ENCODE measurements at regions not wholly inside any gene's neighbourhood (a gene's known extent, or its start where the extent isn't known, plus 50 kb on each side); places are given as distances from the start of the nearest gene placed in this dataset.

- Mint-ChIP-seq H3K9me3 (no peaks in the 10 kb centered on the region), H3K4me3 (no peak overlapping the region), H3K27ac (no peak overlapping the region), H3K36me3 (no peaks in the 10 kb centered on the region), H3K27me3 (no peaks in the 10 kb centered on the region), H3K4me1 (no peaks in the 10 kb centered on the region)
- POLR2A ChIA-PET, result no interaction called here
- DNase-seq (no peak), ATAC-seq (ENCODE audit: low read depth) (no peak)
Measured at GRCh38 chr2:220916931-220917330, 655.2 kb downstream of the EPHA4 start.

DNA sequence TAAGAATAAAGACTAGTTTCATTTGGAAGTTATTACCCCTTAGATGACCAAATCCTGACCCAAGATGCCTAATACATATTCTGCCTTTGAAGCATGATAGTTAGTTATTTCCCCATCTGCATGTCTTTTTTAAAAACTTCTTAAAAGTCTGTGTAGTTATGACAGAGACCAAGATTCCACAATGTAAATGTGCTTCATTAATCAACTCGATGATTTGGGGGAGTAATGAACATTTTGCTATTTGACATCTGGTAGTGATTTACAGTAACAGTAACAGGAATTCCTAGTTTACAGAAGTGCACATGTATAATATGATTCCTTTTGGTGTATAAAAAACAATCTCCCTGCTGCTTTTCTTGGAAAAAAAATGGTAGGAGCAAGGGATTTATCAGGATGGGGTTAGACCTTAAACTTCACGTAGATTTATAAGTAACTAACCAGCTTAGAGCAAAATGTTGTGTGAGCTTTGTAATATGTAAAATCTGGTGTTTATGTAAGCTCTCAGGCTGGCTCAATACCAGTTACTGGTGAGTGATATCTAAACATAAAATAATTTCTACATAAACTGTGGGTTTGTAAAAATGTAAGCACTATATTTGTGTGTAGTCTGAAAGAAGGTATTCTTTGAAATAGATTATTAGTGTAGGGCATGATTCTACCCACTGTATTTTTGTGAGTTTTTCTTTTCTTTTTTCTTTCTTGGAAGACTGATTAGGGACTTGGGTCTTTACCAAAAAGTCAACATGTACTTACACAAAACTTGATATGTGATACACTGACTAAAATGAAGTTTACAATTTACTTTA is 641.6 kb downstream of the EPHA4 start:
- Mint-ChIP-seq H3K9me3 (peaks cover 7% of the 10 kb centered on the region), H3K36me3 (no peaks in the 10 kb centered on the region), H3K4me3 (no peak overlapping the region), H3K27ac (no peak overlapping the region), H3K4me1 (no peaks in the 10 kb centered on the region), H3K27me3 (no peaks in the 10 kb centered on the region)
- ATAC-seq (ENCODE audit: low read depth), result no peak
- DNase-seq, result no peak
- POLR2A ChIA-PET, result no interaction called here

- ATAC-seq (ENCODE audit: low read depth), result no peak
- Mint-ChIP-seq H3K36me3 (no peaks in the 10 kb centered on the region), H3K4me3 (no peak overlapping the region)
Measured at GRCh38 chr2:220931491-220931890, 640.6 kb downstream of the EPHA4 start.

DNA sequence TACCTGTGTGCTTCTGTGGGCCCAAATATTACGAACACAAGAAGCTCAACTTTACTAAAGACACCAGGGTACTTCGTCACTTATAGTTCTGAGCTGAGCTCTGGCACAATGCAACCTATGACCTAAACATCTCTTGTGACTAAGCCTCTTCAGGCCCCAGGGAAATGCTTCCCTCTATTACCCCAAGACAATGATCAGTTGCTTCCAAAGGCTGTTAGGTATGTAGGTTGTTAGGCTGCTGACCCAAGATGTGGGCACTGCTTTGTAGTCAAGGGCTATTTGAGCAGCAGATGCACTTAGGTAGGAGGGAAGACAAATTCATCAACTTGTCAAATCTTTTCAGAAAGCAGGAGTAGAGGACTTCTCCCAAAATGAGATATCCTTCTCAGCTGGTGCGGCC is 640.1 kb downstream of the EPHA4 start:
- no peaks in the 10 kb centered on the region for H3K4me1 Mint-ChIP-seq
- ATAC-seq (ENCODE audit: low read depth), result no peak
- H3K27me3 Mint-ChIP-seq, result no peaks in the 10 kb centered on the region
- DNase-seq, result no peak
- no peak overlapping the region for H3K27ac Mint-ChIP-seq
- POLR2A ChIA-PET, result no interaction called here
- no peaks in the 10 kb centered on the region for H3K36me3 Mint-ChIP-seq
- H3K9me3 Mint-ChIP-seq, result peaks cover 2% of the 10 kb centered on the region
- H3K4me3 Mint-ChIP-seq, result no peak overlapping the region

More at GRCh38 chr2:220931491-220931890, 640.6 kb downstream of the EPHA4 start:
- H3K27ac Mint-ChIP-seq, result no peak overlapping the region
- DNase-seq, result no peak
- POLR2A ChIA-PET, result no interaction called here
- no peaks in the 10 kb centered on the region for H3K4me1 Mint-ChIP-seq
- H3K9me3 Mint-ChIP-seq, result peaks cover 7% of the 10 kb centered on the region
- no peaks in the 10 kb centered on the region for H3K27me3 Mint-ChIP-seq

DNA sequence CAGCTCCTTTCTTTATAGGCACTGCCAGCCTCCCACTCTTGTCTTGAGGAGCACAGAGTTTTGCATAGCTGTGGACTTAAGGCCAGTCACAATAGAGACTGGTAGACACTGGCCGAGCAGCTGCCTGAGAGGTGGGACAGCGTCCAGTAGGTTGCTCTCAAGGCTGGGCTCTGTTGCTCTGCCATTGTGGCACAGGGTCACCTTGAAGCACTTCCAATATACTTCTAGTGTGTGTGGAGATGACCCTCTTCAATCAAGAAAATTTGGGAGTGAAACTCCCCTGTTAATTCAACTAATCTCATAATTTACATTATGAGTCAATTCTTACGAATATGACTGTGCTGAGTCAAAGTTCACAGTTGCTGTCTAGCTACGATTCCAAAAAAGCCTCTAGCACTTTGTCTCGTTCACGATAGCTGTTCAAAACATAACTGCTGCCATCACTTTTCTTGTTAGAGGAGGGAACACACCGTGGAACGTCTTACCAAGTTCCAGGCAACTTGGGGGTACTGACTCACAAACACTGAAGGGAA is 636.2 kb downstream of the EPHA4 start:
- ATAC-seq (ENCODE audit: low read depth) (no peak), DNase-seq (no peak)
- Mint-ChIP-seq H3K4me3 (no peak overlapping the region), H3K27me3 (no peaks in the 10 kb centered on the region), H3K4me1 (no peaks in the 10 kb centered on the region), H3K9me3 (no peaks in the 10 kb centered on the region), H3K36me3 (no peaks in the 10 kb centered on the region), H3K27ac (no peak overlapping the region)
- POLR2A ChIA-PET, result no interaction called here

- H3K27me3 Mint-ChIP-seq, result no peaks in the 10 kb centered on the region
Measured at GRCh38 chr2:220936641-220937197, 635.4 kb downstream of the EPHA4 start.

DNA sequence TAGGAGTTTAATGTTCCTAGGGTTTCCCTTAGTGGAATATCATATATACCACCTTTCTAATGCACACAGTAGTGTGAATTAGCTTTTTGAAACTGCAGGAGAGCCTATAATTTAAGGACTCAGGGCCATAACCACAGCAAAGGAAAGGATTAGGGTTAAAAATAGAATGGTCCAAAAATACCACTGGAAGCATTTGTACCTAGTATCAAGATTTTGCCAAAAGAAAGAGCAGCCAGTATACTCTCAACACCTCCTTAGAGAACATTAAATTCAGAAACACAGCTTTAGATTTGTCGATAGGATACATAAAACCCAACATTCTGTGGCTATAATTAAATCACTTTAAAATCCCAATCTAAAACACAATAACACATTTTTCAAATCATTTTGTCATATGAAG is 634.9 kb downstream of the EPHA4 start:
- Mint-ChIP-seq H3K36me3 (no peaks in the 10 kb centered on the region), H3K27ac (no peak overlapping the region), H3K4me1 (no peaks in the 10 kb centered on the region), H3K4me3 (no peak overlapping the region), H3K9me3 (no peaks in the 10 kb centered on the region), H3K27me3 (no peaks in the 10 kb centered on the region)
- DNase-seq (no peak), ATAC-seq (ENCODE audit: low read depth) (no peak)
- POLR2A ChIA-PET, result no interaction called here

More at GRCh38 chr2:220936641-220937197, 635.4 kb downstream of the EPHA4 start:
- Mint-ChIP-seq H3K4me1 (no peaks in the 10 kb centered on the region), H3K4me3 (no peak overlapping the region), H3K36me3 (no peaks in the 10 kb centered on the region), H3K27ac (no peak overlapping the region), H3K9me3 (no peaks in the 10 kb centered on the region)
- POLR2A ChIA-PET, result no interaction called here
- ATAC-seq (ENCODE audit: low read depth), result no peak
- DNase-seq, result no peak

GRCh38 chr2:220940646-220941045 is 631.5 kb downstream of the EPHA4 start:
- Mint-ChIP-seq H3K4me1 (no peaks in the 10 kb centered on the region), H3K27me3 (no peaks in the 10 kb centered on the region), H3K4me3 (no peak overlapping the region), H3K9me3 (no peaks in the 10 kb centered on the region), H3K27ac (no peak overlapping the region), H3K36me3 (no peaks in the 10 kb centered on the region)
- POLR2A ChIA-PET, result no interaction called here
- DNase-seq (no peak), ATAC-seq (ENCODE audit: low read depth) (no peak)

GRCh38 chr2:220941683-220942082 is 630.4 kb downstream of the EPHA4 start:
- no peaks in the 10 kb centered on the region for H3K36me3 Mint-ChIP-seq
- no peak for ATAC-seq (ENCODE audit: low read depth)
- no peak for DNase-seq
- H3K27ac Mint-ChIP-seq, result no peak overlapping the region
- no peaks in the 10 kb centered on the region for H3K4me1 Mint-ChIP-seq
- H3K9me3 Mint-ChIP-seq, result no peaks in the 10 kb centered on the region
- no peaks in the 10 kb centered on the region for H3K27me3 Mint-ChIP-seq
- H3K4me3 Mint-ChIP-seq, result no peak overlapping the region
- POLR2A ChIA-PET, result no interaction called here

DNA sequence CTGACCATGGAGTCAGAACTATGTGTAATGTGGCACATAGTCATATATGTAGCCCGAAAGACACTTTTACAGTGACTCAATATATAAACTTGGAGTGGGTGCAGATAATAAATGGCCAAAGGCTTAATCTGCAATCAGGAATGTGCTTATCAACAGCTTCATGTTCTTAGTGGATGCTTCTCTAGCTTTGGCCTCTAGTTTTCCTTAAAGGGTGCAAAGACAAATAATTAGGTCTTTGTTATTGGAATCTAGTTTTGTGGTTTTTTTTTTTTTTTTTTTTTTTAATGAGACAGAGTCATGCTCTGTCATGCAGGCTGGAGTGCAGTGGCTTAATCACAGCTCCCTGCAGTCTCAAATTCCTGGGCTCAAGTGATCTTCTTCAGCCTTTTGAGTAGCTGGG is 625.6 kb downstream of the EPHA4 start:
- Mint-ChIP-seq H3K4me1 (no peaks in the 10 kb centered on the region), H3K27me3 (no peaks in the 10 kb centered on the region), H3K27ac (no peak overlapping the region), H3K4me3 (no peak overlapping the region), H3K36me3 (no peaks in the 10 kb centered on the region), H3K9me3 (no peaks in the 10 kb centered on the region)
- POLR2A ChIA-PET, result no interaction called here
- ATAC-seq (ENCODE audit: low read depth) (no peak), DNase-seq (no peak)

DNA sequence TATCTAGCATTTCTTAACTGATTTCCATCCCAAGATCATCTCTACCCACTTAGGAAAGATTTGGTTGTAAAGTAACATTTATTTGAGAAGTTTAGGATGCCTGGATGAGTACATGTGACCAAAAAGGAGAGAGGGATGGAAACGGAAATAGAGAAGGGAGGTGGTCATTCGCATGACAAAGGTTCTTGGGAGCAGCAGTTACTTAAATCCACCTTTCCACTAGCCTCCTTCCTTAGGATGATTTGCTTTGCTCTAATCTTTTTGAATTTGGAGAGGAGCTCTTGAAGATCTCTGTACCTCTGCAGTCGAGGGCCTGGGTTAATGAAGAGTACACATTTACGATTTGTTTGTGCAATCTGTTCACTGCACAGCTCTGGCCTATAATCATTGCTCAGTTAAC is 623.5 kb downstream of the EPHA4 start:
- Mint-ChIP-seq H3K9me3 (peaks cover 2% of the 10 kb centered on the region), H3K4me3 (no peak overlapping the region), H3K4me1 (no peaks in the 10 kb centered on the region), H3K27ac (no peak overlapping the region), H3K27me3 (no peaks in the 10 kb centered on the region), H3K36me3 (no peaks in the 10 kb centered on the region)
- DNase-seq, result no peak
- POLR2A ChIA-PET, result no interaction called here
- no peak for ATAC-seq (ENCODE audit: low read depth)

GRCh38 chr2:220949466-220949865 is 622.6 kb downstream of the EPHA4 start:
- Mint-ChIP-seq H3K4me1 (no peaks in the 10 kb centered on the region), H3K9me3 (peaks cover 5% of the 10 kb centered on the region), H3K36me3 (no peaks in the 10 kb centered on the region), H3K4me3 (no peak overlapping the region), H3K27me3 (no peaks in the 10 kb centered on the region), H3K27ac (no peak overlapping the region)
- POLR2A ChIA-PET, result no interaction called here
- no peak for ATAC-seq (ENCODE audit: low read depth)
- DNase-seq, result no peak

GRCh38 chr2:220955776-220956175 is 616.3 kb downstream of the EPHA4 start:
- POLR2A ChIA-PET, result no interaction called here

GRCh38 chr2:220956429-220956828 is 615.7 kb downstream of the EPHA4 start:
- no peak overlapping the region for H3K4me3 Mint-ChIP-seq
- no peaks in the 10 kb centered on the region for H3K36me3 Mint-ChIP-seq
- ATAC-seq (ENCODE audit: low read depth) (no peak), DNase-seq (no peak)
- no peaks in the 10 kb centered on the region for H3K27me3 Mint-ChIP-seq
- H3K27ac Mint-ChIP-seq, result no peak overlapping the region
- peaks cover 5% of the 10 kb centered on the region for H3K9me3 Mint-ChIP-seq
- POLR2A ChIA-PET, result no interaction called here
- no peaks in the 10 kb centered on the region for H3K4me1 Mint-ChIP-seq

More at GRCh38 chr2:220955776-220956175, 616.3 kb downstream of the EPHA4 start:
- no peak overlapping the region for H3K27ac Mint-ChIP-seq
- no peaks in the 10 kb centered on the region for H3K36me3 Mint-ChIP-seq
- no peaks in the 10 kb centered on the region for H3K27me3 Mint-ChIP-seq
- peaks cover 5% of the 10 kb centered on the region for H3K9me3 Mint-ChIP-seq
- ATAC-seq (ENCODE audit: low read depth) (no peak), DNase-seq (no peak)
- no peaks in the 10 kb centered on the region for H3K4me1 Mint-ChIP-seq
- no peak overlapping the region for H3K4me3 Mint-ChIP-seq
